ENCODE measurements at regions not wholly inside any gene's neighbourhood (a gene's known extent, or its start where the extent isn't known, plus 50 kb on each side); places are given as distances from the start of the nearest gene placed in this dataset.

DNA sequence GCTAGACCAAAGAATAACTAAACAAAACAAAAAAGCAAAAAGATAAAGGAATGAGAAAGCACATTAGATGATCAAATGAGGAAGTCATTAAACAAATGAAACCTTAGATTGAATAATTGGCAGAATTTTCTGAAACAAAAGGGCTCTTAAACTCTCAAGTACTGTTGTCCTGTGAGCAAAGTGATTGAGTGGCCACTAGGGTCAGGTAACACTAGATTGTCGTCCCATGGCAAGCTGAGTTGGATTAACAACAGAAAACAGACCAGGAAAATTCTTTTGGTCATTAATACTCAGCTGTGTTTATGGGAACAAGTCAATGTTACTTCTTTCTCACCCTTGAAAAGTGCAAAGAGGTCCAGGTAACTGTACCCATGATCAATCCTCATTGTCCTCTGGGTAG, 81.6 kb upstream of the MRPS30 start:
- H3K4me2 ChIP-seq (ENCODE audit: low read length) = no peak overlapping the region
- no peak overlapping the region for H2AFZ ChIP-seq (ENCODE audit: low read depth, low read length)
- no peak overlapping the region for H3K9ac ChIP-seq (ENCODE audit: low read length)
- H3K79me2 ChIP-seq (ENCODE audit: low read length) = no peaks in the 10 kb centered on the region
- H3K36me3 ChIP-seq (replicated peaks; ENCODE audit: low read depth, low read length) = no peaks in the 10 kb centered on the region
- H3K27me3 ChIP-seq (ENCODE audit: low read depth, low read length) = no peaks in the 10 kb centered on the region
- H3K27ac ChIP-seq (ENCODE audit: low read length) = no peak overlapping the region
- H3K4me3 ChIP-seq (ENCODE audit: low read length) = no peak overlapping the region
- TF ChIP-seq, protein P1, sequence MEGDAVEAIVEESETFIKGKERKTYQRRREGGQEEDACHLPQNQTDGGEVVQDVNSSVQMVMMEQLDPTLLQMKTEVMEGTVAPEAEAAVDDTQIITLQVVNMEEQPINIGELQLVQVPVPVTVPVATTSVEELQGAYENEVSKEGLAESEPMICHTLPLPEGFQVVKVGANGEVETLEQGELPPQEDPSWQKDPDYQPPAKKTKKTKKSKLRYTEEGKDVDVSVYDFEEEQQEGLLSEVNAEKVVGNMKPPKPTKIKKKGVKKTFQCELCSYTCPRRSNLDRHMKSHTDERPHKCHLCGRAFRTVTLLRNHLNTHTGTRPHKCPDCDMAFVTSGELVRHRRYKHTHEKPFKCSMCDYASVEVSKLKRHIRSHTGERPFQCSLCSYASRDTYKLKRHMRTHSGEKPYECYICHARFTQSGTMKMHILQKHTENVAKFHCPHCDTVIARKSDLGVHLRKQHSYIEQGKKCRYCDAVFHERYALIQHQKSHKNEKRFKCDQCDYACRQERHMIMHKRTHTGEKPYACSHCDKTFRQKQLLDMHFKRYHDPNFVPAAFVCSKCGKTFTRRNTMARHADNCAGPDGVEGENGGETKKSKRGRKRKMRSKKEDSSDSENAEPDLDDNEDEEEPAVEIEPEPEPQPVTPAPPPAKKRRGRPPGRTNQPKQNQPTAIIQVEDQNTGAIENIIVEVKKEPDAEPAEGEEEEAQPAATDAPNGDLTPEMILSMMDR (IDR thresholded peaks at IDR 0.05; ENCODE audit: low read depth, low read length) = no peak
- no peak for TF ChIP-seq EZH2phosphoT487 (IDR thresholded peaks at IDR 0.05; ENCODE audit: low read depth)
- no peaks in the 10 kb centered on the region for H4K20me1 ChIP-seq (ENCODE audit: insufficient read depth, low read length)
- H3K4me1 ChIP-seq (ENCODE audit: low read length) = no peaks in the 10 kb centered on the region
- no peaks in the 10 kb centered on the region for H3K9me3 ChIP-seq (ENCODE audit: insufficient read depth, low read length)

- Histone ChIP-seq H3K27me3 (ENCODE audit: low read depth, low read length) (no peaks in the 10 kb centered on the region), H3K4me3 (ENCODE audit: low read length) (no peak overlapping the region), H4K20me1 (ENCODE audit: insufficient read depth, low read length) (no peaks in the 10 kb centered on the region), H3K4me2 (ENCODE audit: low read length) (no peak overlapping the region), H2AFZ (ENCODE audit: low read depth, low read length) (no peak overlapping the region), H3K4me1 (ENCODE audit: low read length) (no peaks in the 10 kb centered on the region), H3K27ac (ENCODE audit: low read length) (no peak overlapping the region), H3K9ac (ENCODE audit: low read length) (no peak overlapping the region), H3K9me3 (ENCODE audit: insufficient read depth, low read length) (no peaks in the 10 kb centered on the region), H3K36me3 (replicated peaks; ENCODE audit: low read depth, low read length) (no peaks in the 10 kb centered on the region), H3K79me2 (ENCODE audit: low read length) (no peaks in the 10 kb centered on the region)
- TF ChIP-seq, protein P1 (IDR thresholded peaks at IDR 0.05; ENCODE audit: low read depth, low read length) = no peak
- no peak for TF ChIP-seq EZH2phosphoT487 (IDR thresholded peaks at IDR 0.05; ENCODE audit: low read depth)
Measured at GRCh38 chr5:44719856-44720255, 88.9 kb upstream of the MRPS30 start.

DNA sequence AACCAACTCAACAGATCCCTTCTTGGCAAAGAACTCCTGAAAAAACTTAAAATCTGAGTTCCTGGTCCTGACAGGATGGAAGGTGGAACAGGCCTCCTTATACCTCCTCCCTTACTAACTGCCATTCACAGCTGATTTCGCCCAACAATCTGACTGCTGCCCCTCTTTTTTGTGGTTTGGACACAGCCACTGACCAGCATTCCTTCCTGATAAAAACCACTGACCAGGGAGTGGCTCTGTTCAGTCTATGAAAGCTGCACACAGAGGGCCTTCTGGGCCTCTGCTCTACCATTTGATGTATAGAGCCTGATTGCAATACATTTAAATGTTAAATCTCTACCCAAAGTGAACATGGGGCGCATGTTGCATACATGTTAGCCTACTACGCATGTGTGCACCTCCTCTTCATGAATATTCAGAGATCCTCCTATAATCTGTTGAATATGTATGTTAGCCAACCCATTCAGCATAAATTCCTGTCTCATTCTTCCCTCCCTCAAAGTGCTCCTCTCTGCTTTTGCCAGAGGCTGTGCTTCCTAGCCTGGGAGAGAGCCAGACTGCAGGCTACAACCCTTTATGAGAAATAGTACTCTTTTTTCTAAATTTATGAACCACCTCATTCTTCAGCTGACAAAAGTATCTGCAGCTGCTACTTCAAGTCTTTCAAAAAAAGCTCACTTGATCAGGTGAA, 93.7 kb upstream of the MRPS30 start:
- no peak overlapping the region for H2AFZ ChIP-seq (ENCODE audit: low read depth, low read length)
- no peak overlapping the region for H3K4me3 ChIP-seq (ENCODE audit: low read length)
- TF ChIP-seq, protein P1 (IDR thresholded peaks at IDR 0.05; ENCODE audit: low read depth, low read length) = no peak
- TF ChIP-seq EZH2phosphoT487 (IDR thresholded peaks at IDR 0.05; ENCODE audit: low read depth) = no peak
- no peaks in the 10 kb centered on the region for H3K4me1 ChIP-seq (ENCODE audit: low read length)
- H3K4me2 ChIP-seq (ENCODE audit: low read length) = no peak overlapping the region
- no peak overlapping the region for H3K9ac ChIP-seq (ENCODE audit: low read length)
- H3K79me2 ChIP-seq (ENCODE audit: low read length) = no peaks in the 10 kb centered on the region
- H3K36me3 ChIP-seq (replicated peaks; ENCODE audit: low read depth, low read length) = no peaks in the 10 kb centered on the region
- no peaks in the 10 kb centered on the region for H3K9me3 ChIP-seq (ENCODE audit: insufficient read depth, low read length)
- H4K20me1 ChIP-seq (ENCODE audit: insufficient read depth, low read length) = no peaks in the 10 kb centered on the region
- H3K27me3 ChIP-seq (ENCODE audit: low read depth, low read length) = no peaks in the 10 kb centered on the region
- no peak overlapping the region for H3K27ac ChIP-seq (ENCODE audit: low read length)

GRCh38 chr5:44713446-44713845, 95.3 kb upstream of the MRPS30 start:
- Histone ChIP-seq H4K20me1 (ENCODE audit: insufficient read depth, low read length) (no peaks in the 10 kb centered on the region), H3K36me3 (replicated peaks; ENCODE audit: low read depth, low read length) (no peaks in the 10 kb centered on the region), H3K4me1 (ENCODE audit: low read length) (no peaks in the 10 kb centered on the region), H3K9me3 (ENCODE audit: insufficient read depth, low read length) (no peaks in the 10 kb centered on the region), H3K79me2 (ENCODE audit: low read length) (no peaks in the 10 kb centered on the region), H3K4me2 (ENCODE audit: low read length) (no peak overlapping the region), H2AFZ (ENCODE audit: low read depth, low read length) (no peak overlapping the region), H3K27me3 (ENCODE audit: low read depth, low read length) (no peaks in the 10 kb centered on the region), H3K27ac (ENCODE audit: low read length) (no peak overlapping the region), H3K9ac (ENCODE audit: low read length) (no peak overlapping the region), H3K4me3 (ENCODE audit: low read length) (no peak overlapping the region)
- TF ChIP-seq EZH2phosphoT487 (IDR thresholded peaks at IDR 0.05; ENCODE audit: low read depth) = no peak
- TF ChIP-seq, protein P1 (IDR thresholded peaks at IDR 0.05; ENCODE audit: low read depth, low read length) = no peak
